ENCODE measurements at regions not wholly inside any gene's neighbourhood (a gene's known extent, or its start where the extent isn't known, plus 50 kb on each side); places are given as distances from the start of the nearest gene placed in this dataset.

DNA sequence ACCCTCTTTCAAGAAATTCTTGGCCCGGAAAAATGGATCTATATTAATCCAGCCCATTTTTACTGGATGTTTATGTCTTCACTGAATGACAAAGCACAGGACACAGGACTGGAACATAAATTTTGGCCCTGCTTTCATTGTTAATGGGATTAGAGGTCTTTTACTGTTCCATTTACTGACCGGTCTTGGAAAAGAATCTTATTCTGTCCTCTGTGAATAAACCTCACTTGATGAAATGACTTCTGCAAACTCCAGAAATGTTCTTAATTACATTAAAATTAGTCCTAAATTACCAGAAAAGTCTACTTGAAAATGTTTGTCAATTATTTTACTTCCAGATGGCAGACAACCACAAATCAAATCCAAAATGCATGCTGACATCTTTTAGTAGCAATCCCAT, 79.3 kb upstream of the SLC24A5 start:
- Histone ChIP-seq H3K4me2 (ENCODE audit: low read length) (no peak overlapping the region), H3K4me1 (ENCODE audit: control insufficient read depth in 1 of 2, insufficient read depth in 2 of 2, low read length in 2 of 2) (no peaks in the 10 kb centered on the region), H3K36me3 (ENCODE audit: control insufficient read depth in 1 of 2, insufficient read depth in 2 of 2, low read length in 2 of 2) (no peaks in the 10 kb centered on the region), H3K27me3 (ENCODE audit: insufficient read depth, low read length) (no peaks in the 10 kb centered on the region), H3K9ac (ENCODE audit: low read length) (no peak overlapping the region), H2AK5ac (ENCODE audit: low read length) (no peak overlapping the region), H2BK120ac (ENCODE audit: insufficient read depth, low read length, poor library complexity) (no peak overlapping the region), H2BK5ac (ENCODE audit: low read depth, low read length, poor library complexity) (no peak overlapping the region), H4K12ac (ENCODE audit: low read depth, low read length) (no peak overlapping the region), H3K14ac (ENCODE audit: low read length) (no peak overlapping the region), H3K23ac (ENCODE audit: low read length) (no peak overlapping the region), H3K27ac (ENCODE audit: low read depth, low read length) (no peak overlapping the region), H2BK12ac (ENCODE audit: low read length) (no peak overlapping the region), H2AFZ (ENCODE audit: insufficient read depth, low read length, poor library complexity) (no peak overlapping the region), H3K18ac (ENCODE audit: low read length) (no peak overlapping the region), H3K9me3 (ENCODE audit: insufficient read depth, low read depth, low read length) (no peaks in the 10 kb centered on the region), H4K91ac (ENCODE audit: low read depth, low read length) (no peak overlapping the region), H3K4me3 (ENCODE audit: low read depth, low read length) (no peak overlapping the region), H3K79me1 (ENCODE audit: low read length) (no peaks in the 10 kb centered on the region), H3K79me2 (ENCODE audit: control insufficient read depth, insufficient read depth, low read length, poor library complexity) (no peaks in the 10 kb centered on the region), H3K4ac (ENCODE audit: low read depth, low read length) (no peak overlapping the region), H4K8ac (ENCODE audit: low read depth, low read length) (no peak overlapping the region)
- no CpG with 5 or more reads among the region's 2 CpGs for WGBS (ENCODE audit: extremely low coverage, insufficient coverage, insufficient read length)
- DNase-seq: no peak

DNA sequence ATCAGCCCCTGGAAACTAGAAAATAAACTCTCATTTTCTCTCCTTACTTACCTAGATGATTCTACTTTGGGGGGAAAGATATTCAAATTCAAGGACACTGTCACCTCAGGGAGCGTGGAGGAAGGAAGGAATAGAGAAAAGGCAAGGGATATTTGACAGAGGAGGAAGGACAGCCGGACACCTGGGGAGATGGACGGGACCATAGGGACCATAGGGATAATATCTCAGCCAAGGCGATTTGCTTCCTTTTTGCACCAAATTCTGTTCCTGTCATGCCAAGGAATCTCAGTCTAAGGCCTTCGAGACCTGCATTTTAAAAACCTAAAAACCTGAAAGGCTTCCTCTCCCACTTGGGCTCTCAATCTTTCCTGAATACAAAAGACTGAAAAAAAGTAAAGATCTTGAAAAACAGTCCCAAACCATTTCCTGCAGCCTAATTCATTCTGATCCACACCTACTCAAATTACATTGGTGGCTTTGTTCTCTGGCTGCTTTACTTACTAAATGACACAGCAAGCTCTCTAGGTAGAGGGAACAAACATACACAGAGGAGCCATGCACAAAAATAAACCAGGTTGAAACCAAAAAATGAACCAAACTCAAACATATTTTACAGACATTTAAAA, 73.9 kb upstream of the SLC24A5 start:
- Histone ChIP-seq H3K4me2 (ENCODE audit: low read length) (no peak overlapping the region), H3K18ac (ENCODE audit: low read length) (no peak overlapping the region), H4K12ac (ENCODE audit: low read depth, low read length) (no peak overlapping the region), H3K9ac (ENCODE audit: low read length) (no peak overlapping the region), H2BK5ac (ENCODE audit: low read depth, low read length, poor library complexity) (no peak overlapping the region), H3K4ac (ENCODE audit: low read depth, low read length) (no peak overlapping the region), H4K91ac (ENCODE audit: low read depth, low read length) (no peak overlapping the region), H3K36me3 (ENCODE audit: control insufficient read depth in 1 of 2, insufficient read depth in 2 of 2, low read length in 2 of 2) (peaks cover 0 to 2% of the 10 kb centered on the region in 2 experiments), H3K79me1 (ENCODE audit: low read length) (no peaks in the 10 kb centered on the region), H3K4me1 (ENCODE audit: control insufficient read depth in 1 of 2, insufficient read depth in 2 of 2, low read length in 2 of 2) (no peaks in the 10 kb centered on the region), H4K8ac (ENCODE audit: low read depth, low read length) (no peak overlapping the region), H3K79me2 (ENCODE audit: control insufficient read depth, insufficient read depth, low read length, poor library complexity) (no peaks in the 10 kb centered on the region), H3K23ac (ENCODE audit: low read length) (no peak overlapping the region), H2BK12ac (ENCODE audit: low read length) (no peak overlapping the region), H3K14ac (ENCODE audit: low read length) (no peak overlapping the region), H3K27ac (ENCODE audit: low read depth, low read length) (no peak overlapping the region), H2BK120ac (ENCODE audit: insufficient read depth, low read length, poor library complexity) (no peak overlapping the region), H3K4me3 (ENCODE audit: low read depth, low read length) (no peak overlapping the region), H2AK5ac (ENCODE audit: low read length) (no peak overlapping the region), H2AFZ (ENCODE audit: insufficient read depth, low read length, poor library complexity) (no peak overlapping the region), H3K27me3 (ENCODE audit: insufficient read depth, low read length) (no peaks in the 10 kb centered on the region), H3K9me3 (ENCODE audit: insufficient read depth, low read depth, low read length) (no peaks in the 10 kb centered on the region)
- no CpG with 5 or more reads among the region's 5 CpGs for WGBS (ENCODE audit: extremely low coverage, insufficient coverage, insufficient read length)
- DNase-seq: no peak

DNA sequence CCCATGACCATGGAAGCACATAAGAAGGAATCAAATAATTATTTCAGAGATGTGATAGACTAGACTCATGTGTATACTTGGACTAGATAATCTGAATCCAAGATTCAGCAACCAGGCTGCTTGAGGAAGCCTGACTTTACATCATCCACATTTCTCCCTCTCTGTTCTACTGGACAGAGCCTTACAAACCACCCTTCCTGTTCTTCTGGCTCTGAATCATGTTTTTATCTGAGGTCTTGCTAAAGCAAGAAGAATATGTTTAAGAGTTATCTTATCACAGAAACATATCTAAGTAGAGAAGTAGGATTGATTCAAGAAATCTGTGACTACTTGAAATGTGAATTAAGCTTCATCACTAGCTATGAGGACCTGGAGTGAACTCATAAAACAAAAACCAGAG, 71.1 kb upstream of the SLC24A5 start:
- Histone ChIP-seq H3K9me3 (ENCODE audit: insufficient read depth, low read depth, low read length) (no peaks in the 10 kb centered on the region), H3K4me3 (ENCODE audit: low read depth, low read length) (no peak overlapping the region), H2AK5ac (ENCODE audit: low read length) (no peak overlapping the region), H4K8ac (ENCODE audit: low read depth, low read length) (no peak overlapping the region), H2BK5ac (ENCODE audit: low read depth, low read length, poor library complexity) (no peak overlapping the region), H3K18ac (ENCODE audit: low read length) (no peak overlapping the region), H3K23ac (ENCODE audit: low read length) (no peak overlapping the region), H3K36me3 (ENCODE audit: control insufficient read depth in 1 of 2, insufficient read depth in 2 of 2, low read length in 2 of 2) (peaks cover 0 to 2% of the 10 kb centered on the region in 2 experiments), H3K27ac (ENCODE audit: low read depth, low read length) (no peak overlapping the region), H4K12ac (ENCODE audit: low read depth, low read length) (no peak overlapping the region), H3K4me2 (ENCODE audit: low read length) (no peak overlapping the region), H3K9ac (ENCODE audit: low read length) (no peak overlapping the region), H3K79me1 (ENCODE audit: low read length) (no peaks in the 10 kb centered on the region), H3K14ac (ENCODE audit: low read length) (no peak overlapping the region), H3K27me3 (ENCODE audit: insufficient read depth, low read length) (no peaks in the 10 kb centered on the region), H3K4ac (ENCODE audit: low read depth, low read length) (no peak overlapping the region), H2BK12ac (ENCODE audit: low read length) (no peak overlapping the region), H4K91ac (ENCODE audit: low read depth, low read length) (no peak overlapping the region), H3K79me2 (ENCODE audit: control insufficient read depth, insufficient read depth, low read length, poor library complexity) (no peaks in the 10 kb centered on the region), H2AFZ (ENCODE audit: insufficient read depth, low read length, poor library complexity) (no peak overlapping the region), H3K4me1 (ENCODE audit: control insufficient read depth in 1 of 2, insufficient read depth in 2 of 2, low read length in 2 of 2) (no peaks in the 10 kb centered on the region), H2BK120ac (ENCODE audit: insufficient read depth, low read length, poor library complexity) (no peak overlapping the region)
- no peak for DNase-seq

DNA sequence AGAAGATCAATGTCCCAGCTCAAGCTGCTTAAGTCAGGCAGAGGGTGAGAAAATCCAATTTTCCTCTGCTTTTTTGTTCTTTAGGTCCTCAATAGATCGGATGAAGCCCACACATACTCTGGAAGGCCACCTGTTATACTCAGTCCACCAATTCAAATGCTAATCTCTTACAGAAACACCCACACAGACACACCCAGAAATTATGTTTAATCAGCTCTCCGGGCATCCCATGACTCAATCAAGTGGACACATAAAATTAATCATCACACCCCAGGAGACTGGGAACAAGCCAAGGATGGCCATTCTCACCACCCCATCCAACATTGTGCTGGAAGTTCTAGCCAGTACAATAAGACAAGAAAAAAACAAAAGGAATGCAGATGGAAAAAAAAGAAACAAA, 67.8 kb upstream of the SLC24A5 start:
- no peak overlapping the region for H3K9ac ChIP-seq (ENCODE audit: low read length)
- H3K79me2 ChIP-seq (ENCODE audit: control insufficient read depth, insufficient read depth, low read length, poor library complexity): no peaks in the 10 kb centered on the region
- H2BK120ac ChIP-seq (ENCODE audit: insufficient read depth, low read length, poor library complexity): no peak overlapping the region
- no peak overlapping the region for H3K23ac ChIP-seq (ENCODE audit: low read length)
- no peak overlapping the region for H3K18ac ChIP-seq (ENCODE audit: low read length)
- H3K4me3 ChIP-seq (ENCODE audit: low read depth, low read length): no peak overlapping the region
- no peaks in the 10 kb centered on the region for H3K4me1 ChIP-seq (ENCODE audit: control insufficient read depth in 1 of 2, insufficient read depth in 2 of 2, low read length in 2 of 2)
- peaks cover 0 to 2% of the 10 kb centered on the region in 2 experiments for H3K36me3 ChIP-seq (ENCODE audit: control insufficient read depth in 1 of 2, insufficient read depth in 2 of 2, low read length in 2 of 2)
- no peak overlapping the region for H4K12ac ChIP-seq (ENCODE audit: low read depth, low read length)
- H2AFZ ChIP-seq (ENCODE audit: insufficient read depth, low read length, poor library complexity): no peak overlapping the region
- no peak overlapping the region for H4K8ac ChIP-seq (ENCODE audit: low read depth, low read length)
- H4K91ac ChIP-seq (ENCODE audit: low read depth, low read length): no peak overlapping the region
- no peak overlapping the region for H3K27ac ChIP-seq (ENCODE audit: low read depth, low read length)
- H3K4me2 ChIP-seq (ENCODE audit: low read length): no peak overlapping the region
- no peak overlapping the region for H2BK5ac ChIP-seq (ENCODE audit: low read depth, low read length, poor library complexity)
- DNase-seq: no peak
- H3K27me3 ChIP-seq (ENCODE audit: insufficient read depth, low read length): no peaks in the 10 kb centered on the region
- no peak overlapping the region for H3K14ac ChIP-seq (ENCODE audit: low read length)
- no peaks in the 10 kb centered on the region for H3K9me3 ChIP-seq (ENCODE audit: insufficient read depth, low read depth, low read length)
- H3K79me1 ChIP-seq (ENCODE audit: low read length): no peaks in the 10 kb centered on the region
- no peak overlapping the region for H2BK12ac ChIP-seq (ENCODE audit: low read length)
- H2AK5ac ChIP-seq (ENCODE audit: low read length): no peak overlapping the region
- H3K4ac ChIP-seq (ENCODE audit: low read depth, low read length): no peak overlapping the region
- WGBS (ENCODE audit: extremely low coverage, insufficient coverage, insufficient read length): no CpG with 5 or more reads among the region's 2 CpGs

Data from trophoblast cell (in vitro differentiated cells and primary cell).